Stimulated activated naive CD4-positive, alpha-beta T cell (primary cell): ENCODE measurements at regions not wholly inside any gene's neighbourhood (a gene's known extent, or its start where the extent isn't known, plus 50 kb on each side); places are given as distances from the start of the nearest gene placed in this dataset.

Source experiments
- DNase-seq, 6 experiments: peaks; one replicate each; lab custom pipeline; 2025; lab: John Stamatoyannopoulos, UW

DNA sequence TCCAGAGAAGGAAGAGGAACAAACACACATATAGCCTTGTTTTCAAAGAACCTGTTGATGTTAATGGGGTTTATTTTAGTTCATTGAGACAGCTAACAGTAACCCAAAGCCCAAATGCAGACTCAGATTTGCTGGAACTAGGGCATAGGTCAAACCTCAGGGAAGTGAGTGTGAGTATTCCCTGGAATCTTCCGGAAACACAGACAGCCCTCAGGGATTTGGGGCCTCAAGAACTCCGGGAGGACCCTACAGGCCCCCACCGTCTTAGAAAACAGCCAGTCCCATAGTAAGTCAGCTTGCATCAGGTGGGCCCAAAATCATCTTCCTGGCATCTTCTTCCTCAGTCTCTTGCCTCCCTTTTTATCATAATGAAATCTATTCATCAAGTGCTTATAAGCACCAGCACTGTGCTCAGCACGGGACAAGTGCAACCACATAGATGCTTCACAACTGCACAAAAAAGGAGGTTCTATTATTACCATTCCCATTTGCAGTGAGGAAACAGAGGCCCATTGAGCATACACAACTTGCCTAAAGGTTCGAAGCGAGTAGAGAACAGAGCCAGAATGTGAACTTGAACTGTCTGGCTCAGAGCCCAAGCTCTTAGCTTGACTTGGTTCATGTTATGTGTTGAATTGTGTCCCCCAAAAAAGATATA is 50.2 kb upstream of the BCL11A start:
- DNase-seq, result no peak

DNA sequence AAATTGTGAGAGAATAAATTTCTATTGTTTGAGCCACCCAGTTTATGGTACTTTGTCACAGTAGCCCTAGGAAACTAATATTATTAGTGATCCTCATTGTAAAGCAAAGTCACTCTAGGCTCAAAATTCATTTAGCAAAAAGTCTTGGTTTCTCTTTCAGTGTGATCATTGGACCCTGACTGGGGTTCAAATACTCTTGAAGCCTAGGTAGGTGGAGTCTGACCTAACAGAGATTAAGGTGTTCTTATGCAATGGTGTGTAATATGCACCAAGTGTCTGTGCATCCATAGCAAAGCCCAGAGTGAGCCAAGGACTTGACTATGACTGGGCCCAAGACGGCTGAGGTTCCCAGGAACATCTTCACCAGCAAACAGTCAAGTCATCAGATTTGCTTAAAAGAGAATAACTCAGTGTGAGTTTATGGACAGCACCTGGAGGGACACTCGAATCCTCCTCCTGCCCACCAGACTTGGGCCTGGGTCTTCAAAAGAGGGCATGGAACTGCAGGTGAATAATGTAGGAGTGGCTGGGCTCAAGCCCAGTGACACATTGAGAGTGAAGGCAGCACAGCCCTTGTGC is 51.1 kb upstream of the BCL11A start:
- no peak for DNase-seq

- DNase-seq, result no peak
Measured at GRCh38 chr2:60605866-60606265, 52.4 kb upstream of the BCL11A start.

DNA sequence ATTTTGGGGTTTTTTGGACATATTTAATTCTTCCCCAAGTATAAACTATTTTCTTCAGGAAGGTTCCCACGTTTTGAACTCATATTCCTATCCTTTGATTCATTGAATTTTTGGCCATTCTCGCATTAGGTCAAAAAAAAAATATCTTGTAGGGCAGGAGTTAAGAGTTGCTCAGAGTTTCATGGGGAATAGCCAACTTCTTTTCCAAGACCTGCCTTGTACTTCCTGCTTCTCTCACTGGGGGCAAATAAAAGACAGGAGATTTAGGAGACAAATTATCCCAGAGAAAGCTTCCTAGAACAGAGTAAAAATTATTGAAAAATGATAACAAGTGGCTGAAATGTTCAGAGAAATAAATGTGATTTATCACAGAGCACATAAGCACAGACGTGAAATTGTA is 55.2 kb upstream of the BCL11A start:
- DNase-seq, result no peak

- no peak for DNase-seq
Measured at GRCh38 chr2:60612033-60612432, 58.6 kb upstream of the BCL11A start.

DNA sequence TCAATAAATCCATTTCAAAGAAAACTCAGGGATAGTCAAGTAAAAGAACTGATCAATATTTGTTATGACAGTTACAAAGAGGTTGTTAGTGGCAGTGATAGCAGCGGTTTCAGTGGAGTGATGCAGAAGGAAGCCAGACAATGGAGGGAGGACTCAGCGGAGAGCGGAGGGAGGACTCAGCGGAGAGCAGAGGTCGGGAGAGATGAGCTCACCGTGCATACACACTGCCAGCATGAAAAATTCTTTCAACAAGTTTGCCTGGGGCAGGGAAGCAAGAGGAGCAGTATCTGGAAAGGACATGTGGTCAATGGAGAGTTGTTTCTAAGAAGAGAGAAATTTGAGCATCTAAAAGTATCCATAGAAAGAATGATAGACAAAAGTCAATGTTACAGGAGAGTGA is 60.9 kb upstream of the BCL11A start:
- DNase-seq, result no peak

GRCh38 chr2:60621688-60622429 is 68.4 kb upstream of the BCL11A start:
- no peak for DNase-seq

DNA sequence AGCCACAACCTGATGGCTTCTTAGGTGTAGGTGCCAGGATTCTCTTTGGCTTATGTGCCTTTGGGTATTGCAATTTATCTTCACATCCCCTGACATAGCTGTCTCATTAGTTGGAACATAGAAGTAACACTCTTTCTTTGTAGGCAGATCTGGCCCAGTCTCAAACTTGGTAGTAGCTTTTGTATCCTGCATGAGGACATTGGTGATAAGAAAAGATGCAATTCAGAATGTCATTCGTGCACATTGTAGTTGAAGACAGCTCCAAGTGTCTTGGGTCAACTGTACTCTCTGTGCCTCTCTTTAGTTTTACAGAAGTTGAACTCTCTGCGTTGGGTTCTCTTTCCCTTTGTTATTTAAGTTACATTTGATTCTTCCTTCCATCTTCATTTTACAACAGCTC is 69.6 kb upstream of the BCL11A start:
- DNase-seq, result no peak

DNA sequence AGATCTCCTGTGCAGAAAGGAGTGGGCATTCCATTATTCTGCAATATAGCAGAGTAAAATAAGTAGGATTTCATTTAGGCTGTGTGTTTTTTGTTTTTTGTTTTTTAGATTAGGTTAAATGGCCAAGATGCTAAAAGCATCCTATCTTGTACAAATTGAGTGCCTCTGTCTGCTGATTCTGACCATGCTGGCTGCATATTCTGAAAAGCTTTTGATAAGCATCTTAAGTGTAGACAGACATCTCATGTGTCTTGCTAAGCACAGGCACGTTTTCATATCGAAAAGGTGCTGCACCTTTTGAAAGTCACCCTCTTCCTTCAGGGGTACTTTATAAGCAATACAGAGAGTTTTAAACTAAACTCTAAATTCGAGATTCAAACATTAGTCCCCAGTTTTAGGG is 74.0 kb upstream of the BCL11A start:
- DNase-seq, result no peak

- DNase-seq, result no peak
Measured at GRCh38 chr2:60628026-60628425, 74.6 kb upstream of the BCL11A start.

- DNase-seq, result no peak
Measured at GRCh38 chr2:60628615-60629304, 75.3 kb upstream of the BCL11A start.

DNA sequence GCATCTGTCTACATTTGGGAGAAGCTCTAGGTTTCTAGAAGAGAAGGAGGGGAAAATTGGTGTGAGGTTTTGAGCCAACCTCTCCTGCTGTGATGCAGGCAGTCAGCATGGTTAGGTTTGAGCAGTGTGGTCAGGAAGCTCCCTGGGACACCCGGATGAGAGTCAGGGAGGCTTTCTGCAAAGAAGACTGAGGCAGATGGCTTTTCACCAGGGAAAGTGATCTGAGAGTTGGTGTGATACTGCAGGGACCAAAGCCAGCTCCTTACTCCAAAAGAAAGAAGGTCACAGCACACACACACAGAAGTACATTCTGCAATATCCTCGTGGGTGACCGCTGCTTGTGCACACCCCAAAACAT is 75.8 kb upstream of the BCL11A start:
- no peak for DNase-seq

DNA sequence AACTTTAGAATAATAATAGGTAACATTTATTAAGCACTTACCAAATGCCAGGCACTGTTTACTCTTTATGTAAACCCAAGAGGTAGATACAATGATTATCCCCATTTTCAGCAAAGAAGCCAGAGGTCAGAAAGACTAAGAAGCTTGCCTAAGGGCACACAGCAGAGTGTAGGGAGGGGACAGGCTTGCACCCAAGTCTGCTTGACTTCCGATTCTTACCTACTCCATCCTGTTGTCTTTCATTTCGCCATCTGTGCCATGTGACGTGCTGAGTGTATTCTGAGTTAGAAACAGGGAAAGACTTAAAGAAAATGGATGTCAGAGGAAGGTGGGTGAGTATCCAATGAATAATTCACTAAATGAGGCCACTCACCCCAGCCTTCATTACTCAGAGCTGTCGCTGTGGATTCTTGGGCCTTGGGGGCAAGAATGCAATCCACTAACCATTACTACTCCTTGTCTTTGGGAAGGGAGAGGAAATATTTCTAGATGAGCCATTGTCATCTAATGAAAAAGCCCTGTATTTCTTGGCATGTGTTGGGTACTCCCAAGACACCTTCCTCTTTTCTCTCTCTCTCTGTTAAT is 76.4 kb upstream of the BCL11A start:
- DNase-seq, result no peak

DNA sequence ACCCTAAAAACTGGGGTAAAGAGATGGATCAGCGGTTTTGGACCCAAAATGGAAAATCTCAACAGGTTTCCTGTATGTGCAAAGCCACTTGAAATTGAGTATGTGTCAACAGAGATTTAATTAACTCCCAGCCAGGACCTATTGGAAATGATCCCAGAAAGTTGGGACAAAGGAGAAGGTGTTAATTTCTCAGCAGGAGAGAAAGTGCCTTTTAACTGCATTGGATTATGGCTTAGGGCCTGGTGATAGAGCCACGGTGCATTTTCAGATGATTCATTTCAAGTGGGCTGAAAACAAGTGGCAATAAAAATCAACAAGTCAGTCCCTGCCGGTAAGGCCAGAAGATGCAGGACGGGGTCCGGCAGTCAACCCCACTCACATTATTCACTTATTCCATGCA is 80.2 kb upstream of the BCL11A start:
- no peak for DNase-seq

DNA sequence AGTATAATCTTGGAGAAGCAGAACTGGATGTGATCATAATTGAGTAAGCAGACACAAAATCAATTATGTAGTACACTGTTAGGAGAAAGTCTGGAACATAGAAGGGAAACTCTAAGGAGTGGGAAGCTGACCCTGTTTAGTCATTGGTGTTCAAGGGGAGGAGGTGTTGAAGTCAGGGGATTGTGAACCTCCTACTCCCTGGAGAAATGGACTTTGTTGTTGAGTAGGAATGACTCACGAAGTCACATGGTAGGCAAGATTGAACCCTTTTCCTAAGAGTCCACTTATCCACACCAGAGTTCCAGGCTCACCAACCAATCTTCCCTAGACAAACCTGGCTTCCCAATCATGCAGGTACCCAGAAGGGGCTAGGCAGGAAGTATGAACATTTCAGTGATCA is 81.0 kb upstream of the BCL11A start:
- no peak for DNase-seq

GRCh38 chr2:60641811-60642788 is 88.6 kb upstream of the BCL11A start:
- peak in 1 of 6 experiments; percentile 23 for DNase-seq

DNA sequence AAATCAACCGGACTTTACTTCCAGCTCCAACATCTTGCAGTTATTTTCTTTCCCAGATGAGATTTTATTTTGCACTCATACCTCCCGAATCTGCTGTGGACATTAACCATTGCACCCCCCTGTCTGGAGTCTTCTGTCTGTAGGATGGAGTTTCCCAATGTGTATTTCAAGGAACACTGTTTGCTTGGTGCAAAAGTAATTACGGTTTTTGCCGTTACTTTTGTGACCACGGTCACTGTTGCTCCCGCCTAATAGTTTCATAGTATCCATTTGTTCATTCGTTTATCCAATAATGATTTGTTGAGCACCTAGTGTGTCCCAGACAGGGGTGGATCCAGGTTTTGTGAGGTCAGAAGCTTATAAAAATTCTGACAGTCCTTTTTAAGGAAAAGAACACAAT is 90.3 kb upstream of the BCL11A start:
- DNase-seq, result no peak

GRCh38 chr2:60644951-60645350 is 91.5 kb upstream of the BCL11A start:
- DNase-seq, result no peak

DNA sequence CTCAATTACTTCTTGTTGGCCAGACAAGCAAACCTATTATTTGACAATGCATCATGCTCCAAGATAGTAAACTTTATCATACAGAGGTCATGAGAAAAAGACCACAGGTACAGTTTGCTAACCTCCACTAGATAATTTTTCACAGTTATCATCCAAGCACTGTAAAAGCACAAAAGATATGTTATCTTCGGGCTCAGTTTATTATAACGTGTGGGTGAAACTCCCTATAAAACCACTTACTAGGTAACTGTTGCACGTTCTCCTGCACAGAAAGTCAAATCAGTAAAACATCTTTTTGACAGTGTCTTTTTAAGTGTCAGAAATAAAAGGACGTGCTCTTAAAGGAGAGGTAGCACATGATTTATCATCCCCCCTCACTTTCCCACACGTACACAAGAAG is 94.7 kb upstream of the BCL11A start:
- DNase-seq, result no peak

GRCh38 chr2:60649721-60650120 is 96.3 kb upstream of the BCL11A start:
- no peak for DNase-seq

GRCh38 chr2:60652832-60653340 is 99.4 kb upstream of the BCL11A start:
- no peak for DNase-seq
